ENCODE measurements at regions not wholly inside any gene's neighbourhood (a gene's known extent, or its start where the extent isn't known, plus 50 kb on each side); places are given as distances from the start of the nearest gene placed in this dataset.

DNA sequence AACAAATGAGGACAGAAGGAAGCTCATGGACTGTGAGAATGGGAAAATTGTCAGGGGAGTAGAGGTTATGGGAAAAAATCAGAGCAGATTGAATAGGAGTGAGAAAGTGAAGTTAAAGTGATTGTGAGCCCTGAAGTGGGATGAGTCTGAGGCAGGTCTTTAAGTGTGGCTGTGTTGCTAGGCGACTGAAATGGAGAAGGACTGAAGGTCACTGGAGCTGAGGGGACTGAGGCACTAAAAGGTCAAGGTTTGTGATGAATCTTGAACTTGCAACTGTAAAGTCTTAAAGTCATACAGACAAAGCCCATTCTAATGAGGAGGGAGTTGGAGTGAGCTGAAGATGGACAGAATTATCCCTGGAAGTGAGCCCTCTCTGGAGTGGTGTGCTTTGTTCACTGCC is 518.9 kb downstream of the TUSC7 start:
- WGBS (ENCODE audit: low lambda C conversion rate) = 68% methylated on average over 1 of the region's 1 CpG
- H3K9me3 ChIP-seq = no peaks in the 10 kb centered on the region
- H3K9me2 ChIP-seq = no peaks in the 10 kb centered on the region
- no peaks in the 10 kb centered on the region for H4K20me1 ChIP-seq (ENCODE audit: insufficient read depth)
- no peaks in the 10 kb centered on the region for H3F3A ChIP-seq (replicated peaks; ENCODE audit: insufficient read depth)
- TF ChIP-seq MEF2A (IDR thresholded peaks at IDR 0.05; ENCODE audit: borderline replicate concordance, low read depth) (no peak), TAF1 (IDR thresholded peaks at IDR 0.05; ENCODE audit: borderline replicate concordance, low read depth, low read length) (no peak), FOSL2 (IDR thresholded peaks at IDR 0.05; ENCODE audit: borderline replicate concordance, low read depth) (no peak), TEAD4 (IDR thresholded peaks at IDR 0.05; ENCODE audit: borderline replicate concordance, insufficient read depth) (no peak), RCOR1 (IDR thresholded peaks at IDR 0.05; ENCODE audit: low read length) (no peak), RAD21 (IDR thresholded peaks at IDR 0.05; ENCODE audit: low read length) (no peak), SIN3A (IDR thresholded peaks at IDR 0.05; ENCODE audit: borderline replicate concordance, low read depth, low read length) (no peak), GATA2 (CRISPR knock-in tag; IDR thresholded peaks at IDR 0.05) (no peak), RFX5 (IDR thresholded peaks at IDR 0.05; ENCODE audit: low read length) (no peak), NRF1 (IDR thresholded peaks at IDR 0.05; ENCODE audit: low read depth, low read length) (no peak), EZH2phosphoT487 (IDR thresholded peaks at IDR 0.05; ENCODE audit: borderline replicate concordance, low read depth) (no peak), FOXM1 (IDR thresholded peaks at IDR 0.05; ENCODE audit: low read depth) (no peak), JUND (IDR thresholded peaks at IDR 0.05) (no peak), SMC3 (IDR thresholded peaks at IDR 0.05; ENCODE audit: low read depth, low read length) (no peak), FOXJ3 (CRISPR knock-in tag; IDR thresholded peaks at IDR 0.05) (no peak)
- TF ChIP-seq, protein P1, sequence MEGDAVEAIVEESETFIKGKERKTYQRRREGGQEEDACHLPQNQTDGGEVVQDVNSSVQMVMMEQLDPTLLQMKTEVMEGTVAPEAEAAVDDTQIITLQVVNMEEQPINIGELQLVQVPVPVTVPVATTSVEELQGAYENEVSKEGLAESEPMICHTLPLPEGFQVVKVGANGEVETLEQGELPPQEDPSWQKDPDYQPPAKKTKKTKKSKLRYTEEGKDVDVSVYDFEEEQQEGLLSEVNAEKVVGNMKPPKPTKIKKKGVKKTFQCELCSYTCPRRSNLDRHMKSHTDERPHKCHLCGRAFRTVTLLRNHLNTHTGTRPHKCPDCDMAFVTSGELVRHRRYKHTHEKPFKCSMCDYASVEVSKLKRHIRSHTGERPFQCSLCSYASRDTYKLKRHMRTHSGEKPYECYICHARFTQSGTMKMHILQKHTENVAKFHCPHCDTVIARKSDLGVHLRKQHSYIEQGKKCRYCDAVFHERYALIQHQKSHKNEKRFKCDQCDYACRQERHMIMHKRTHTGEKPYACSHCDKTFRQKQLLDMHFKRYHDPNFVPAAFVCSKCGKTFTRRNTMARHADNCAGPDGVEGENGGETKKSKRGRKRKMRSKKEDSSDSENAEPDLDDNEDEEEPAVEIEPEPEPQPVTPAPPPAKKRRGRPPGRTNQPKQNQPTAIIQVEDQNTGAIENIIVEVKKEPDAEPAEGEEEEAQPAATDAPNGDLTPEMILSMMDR (IDR thresholded peaks at IDR 0.05) = no peak
- TF ChIP-seq, protein P2, sequence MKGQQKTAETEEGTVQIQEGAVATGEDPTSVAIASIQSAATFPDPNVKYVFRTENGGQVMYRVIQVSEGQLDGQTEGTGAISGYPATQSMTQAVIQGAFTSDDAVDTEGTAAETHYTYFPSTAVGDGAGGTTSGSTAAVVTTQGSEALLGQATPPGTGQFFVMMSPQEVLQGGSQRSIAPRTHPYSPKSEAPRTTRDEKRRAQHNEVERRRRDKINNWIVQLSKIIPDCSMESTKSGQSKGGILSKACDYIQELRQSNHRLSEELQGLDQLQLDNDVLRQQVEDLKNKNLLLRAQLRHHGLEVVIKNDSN (IDR thresholded peaks at IDR 0.05; ENCODE audit: borderline replicate concordance, low read depth) = no peak
- DNase-seq = no peak
- no peak overlapping the region for H3K4me3 ChIP-seq (ENCODE audit: low read depth in 2 of 2, low read length in 1 of 2)
- no peak overlapping the region for H2AFZ ChIP-seq (ENCODE audit: low read depth)
- H3K36me3 ChIP-seq (replicated peaks in 1 of 2; ENCODE audit: control insufficient read depth in 1 of 2, insufficient read depth in 2 of 2, low read length in 1 of 2) = no peaks in the 10 kb centered on the region
- ChIA-PET POLR2A (no interaction called here), CTCF (interaction anchor here (1.5 kb wide), 1 partner anchor 11 kb away, joined by 3 read pairs; no protein-coding TSS in a partner anchor)
- H3K79me2 ChIP-seq (ENCODE audit: insufficient read depth) = no peaks in the 10 kb centered on the region
- no peaks in the 10 kb centered on the region for H3K4me1 ChIP-seq (ENCODE audit: control insufficient read depth in 1 of 2, insufficient read depth in 2 of 2, low read depth in 1 of 2, low read length in 1 of 2)
- H3K4me2 ChIP-seq = no peak overlapping the region
- H3K27me3 ChIP-seq (ENCODE audit: insufficient read depth) = no peaks in the 10 kb centered on the region
- H3K9ac ChIP-seq = no peak overlapping the region
- no peak overlapping the region for H3K27ac ChIP-seq (ENCODE audit: low read depth in 2 of 2, low read length in 1 of 2)

DNA sequence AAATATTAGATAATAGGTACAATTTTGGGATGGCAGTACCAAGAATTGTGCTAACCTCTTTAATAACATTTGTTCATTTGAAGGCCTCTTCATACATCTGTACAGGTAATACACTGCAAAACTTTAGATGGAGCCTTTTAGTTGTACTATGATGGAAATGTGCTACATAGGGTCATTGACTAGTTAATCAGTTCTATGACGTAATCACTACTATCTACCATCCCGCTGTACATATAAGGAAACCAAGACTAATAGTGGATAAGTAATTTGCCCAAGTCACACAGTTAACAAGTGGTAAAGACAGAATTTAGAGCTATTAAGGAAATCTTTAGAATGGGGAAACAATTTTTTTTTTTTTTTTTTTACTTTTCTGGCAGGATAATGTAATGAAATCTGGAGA is 521.3 kb downstream of the TUSC7 start:
- Histone ChIP-seq H3K27me3 (ENCODE audit: insufficient read depth) (no peaks in the 10 kb centered on the region), H3F3A (replicated peaks; ENCODE audit: insufficient read depth) (no peaks in the 10 kb centered on the region), H3K36me3 (replicated peaks in 1 of 2; ENCODE audit: control insufficient read depth in 1 of 2, insufficient read depth in 2 of 2, low read length in 1 of 2) (no peaks in the 10 kb centered on the region), H3K4me2 (no peak overlapping the region), H3K4me1 (ENCODE audit: control insufficient read depth in 1 of 2, insufficient read depth in 2 of 2, low read depth in 1 of 2, low read length in 1 of 2) (no peaks in the 10 kb centered on the region; a peak in 1 of 4 replicates), H4K20me1 (ENCODE audit: insufficient read depth) (no peaks in the 10 kb centered on the region), H3K9ac (no peak overlapping the region), H3K9me2 (no peaks in the 10 kb centered on the region), H2AFZ (ENCODE audit: low read depth) (no peak overlapping the region), H3K9me3 (no peaks in the 10 kb centered on the region), H3K79me2 (ENCODE audit: insufficient read depth) (no peaks in the 10 kb centered on the region), H3K4me3 (ENCODE audit: low read depth in 2 of 2, low read length in 1 of 2) (no peak overlapping the region), H3K27ac (ENCODE audit: low read depth in 2 of 2, low read length in 1 of 2) (no peak overlapping the region)
- WGBS (ENCODE audit: low lambda C conversion rate) = 90% methylated on average over 2 of the region's 2 CpGs
- DNase-seq = no peak
- CTCF ChIA-PET = interaction anchor here (0.9 kb wide), 1 partner anchor 43 kb away, joined by 3 read pairs; no protein-coding TSS in a partner anchor
- TF ChIP-seq RAD21 (IDR thresholded peaks at IDR 0.05; ENCODE audit: low read length) (no peak), NFIC (IDR thresholded peaks at IDR 0.05; ENCODE audit: borderline replicate concordance) (no peak), MXI1 (IDR thresholded peaks at IDR 0.05; ENCODE audit: low read depth, low read length) (no peak), FOSL2 (IDR thresholded peaks at IDR 0.05; ENCODE audit: borderline replicate concordance, low read depth) (no peak), FOXJ3 (CRISPR knock-in tag; IDR thresholded peaks at IDR 0.05) (no peak), FOXM1 (IDR thresholded peaks at IDR 0.05; ENCODE audit: low read depth) (no peak), TCF12 (IDR thresholded peaks at IDR 0.05) (no peak), ELF1 (IDR thresholded peaks at IDR 0.05) (no peak)
- TF ChIP-seq, protein P3, sequence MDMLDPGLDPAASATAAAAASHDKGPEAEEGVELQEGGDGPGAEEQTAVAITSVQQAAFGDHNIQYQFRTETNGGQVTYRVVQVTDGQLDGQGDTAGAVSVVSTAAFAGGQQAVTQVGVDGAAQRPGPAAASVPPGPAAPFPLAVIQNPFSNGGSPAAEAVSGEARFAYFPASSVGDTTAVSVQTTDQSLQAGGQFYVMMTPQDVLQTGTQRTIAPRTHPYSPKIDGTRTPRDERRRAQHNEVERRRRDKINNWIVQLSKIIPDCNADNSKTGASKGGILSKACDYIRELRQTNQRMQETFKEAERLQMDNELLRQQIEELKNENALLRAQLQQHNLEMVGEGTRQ (IDR thresholded peaks at IDR 0.05; ENCODE audit: borderline replicate concordance, low read depth, low read length) = no peak
- POLR2A ChIA-PET = no interaction called here
